ENCODE measurements at regions not wholly inside any gene's neighbourhood (a gene's known extent, or its start where the extent isn't known, plus 50 kb on each side); places are given as distances from the start of the nearest gene placed in this dataset.
"Not testable (repeated sequence)": the region's sequence is repeated elsewhere in the genome, so short reads cannot be mapped to it uniquely, and the experiment has no call there.

GRCh38 chrX:77298790-77299189 lies 148.4 kb upstream of the FGF16 start:
- Histone ChIP-seq H3K36me3 (ENCODE audit: insufficient read depth, insufficient read length, low read length) (no peaks in the 10 kb centered on the region), H3K4me3 (ENCODE audit: insufficient read length, low read depth) (no peak overlapping the region), H3K4me1 (ENCODE audit: insufficient read depth, insufficient read length) (no peaks in the 10 kb centered on the region), H3K9ac (ENCODE audit: insufficient read length, low read depth) (no peak overlapping the region), H3K9me3 (ENCODE audit: insufficient read depth, low read length) (peaks cover 8% of the 10 kb centered on the region; the same call in 1 of the 2 replicates), H3K27me3 (ENCODE audit: insufficient read depth, insufficient read length) (no peaks in the 10 kb centered on the region)
- TF ChIP-seq SUZ12 (IDR thresholded peaks at IDR 0.05; ENCODE audit: extremely low read depth, insufficient read depth, insufficient read length) (no peak), YY1 (IDR thresholded peaks at IDR 0.05; ENCODE audit: insufficient read depth, insufficient read length) (no peak), ZNF274 (IDR thresholded peaks at IDR 0.05; ENCODE audit: low read depth, low read length) (no peak)
- no peak for DNase-seq (ENCODE audit: low read depth, low spot score)

GRCh38 chrX:77299549-77299948 lies 147.6 kb upstream of the FGF16 start:
- TF ChIP-seq YY1 (IDR thresholded peaks at IDR 0.05; ENCODE audit: insufficient read depth, insufficient read length) (no peak), ZNF274 (IDR thresholded peaks at IDR 0.05; ENCODE audit: low read depth, low read length) (no peak), SUZ12 (IDR thresholded peaks at IDR 0.05; ENCODE audit: extremely low read depth, insufficient read depth, insufficient read length) (no peak)
- no peaks in the 10 kb centered on the region for H3K36me3 ChIP-seq (ENCODE audit: insufficient read depth, insufficient read length, low read length)
- peaks cover 2% of the 10 kb centered on the region; the same call in 1 of the 2 replicates for H3K9me3 ChIP-seq (ENCODE audit: insufficient read depth, low read length)
- no peak overlapping the region for H3K9ac ChIP-seq (ENCODE audit: insufficient read length, low read depth)
- H3K4me1 ChIP-seq (ENCODE audit: insufficient read depth, insufficient read length), result no peaks in the 10 kb centered on the region
- no peaks in the 10 kb centered on the region for H3K27me3 ChIP-seq (ENCODE audit: insufficient read depth, insufficient read length)
- no peak overlapping the region for H3K4me3 ChIP-seq (ENCODE audit: insufficient read length, low read depth)
- no peak for DNase-seq (ENCODE audit: low read depth, low spot score)

GRCh38 chrX:77342004-77342403 lies 105.2 kb upstream of the FGF16 start:
- DNase-seq (ENCODE audit: low read depth, low spot score), result no peak
- H3K27me3 ChIP-seq (ENCODE audit: insufficient read depth, insufficient read length), result no peaks in the 10 kb centered on the region
- H3K4me3 ChIP-seq (ENCODE audit: insufficient read length, low read depth), result no peak overlapping the region
- H3K36me3 ChIP-seq (ENCODE audit: insufficient read depth, insufficient read length, low read length), result no peaks in the 10 kb centered on the region
- H3K9ac ChIP-seq (ENCODE audit: insufficient read length, low read depth), result no peak overlapping the region
- H3K4me1 ChIP-seq (ENCODE audit: insufficient read depth, insufficient read length), result no peaks in the 10 kb centered on the region
- TF ChIP-seq SUZ12 (IDR thresholded peaks at IDR 0.05; ENCODE audit: extremely low read depth, insufficient read depth, insufficient read length), result no peak
- TF ChIP-seq ZNF274 (IDR thresholded peaks at IDR 0.05; ENCODE audit: low read depth, low read length), result no peak
- no peak for TF ChIP-seq YY1 (IDR thresholded peaks at IDR 0.05; ENCODE audit: insufficient read depth, insufficient read length)
- no peaks in the 10 kb centered on the region for H3K9me3 ChIP-seq (ENCODE audit: insufficient read depth, low read length)

- Histone ChIP-seq H3K4me1 (ENCODE audit: insufficient read depth, insufficient read length) (no peaks in the 10 kb centered on the region), H3K27me3 (ENCODE audit: insufficient read depth, insufficient read length) (no peaks in the 10 kb centered on the region), H3K4me3 (ENCODE audit: insufficient read length, low read depth) (no peak overlapping the region), H3K9ac (ENCODE audit: insufficient read length, low read depth) (no peak overlapping the region), H3K36me3 (ENCODE audit: insufficient read depth, insufficient read length, low read length) (no peaks in the 10 kb centered on the region), H3K9me3 (ENCODE audit: insufficient read depth, low read length) (no peaks in the 10 kb centered on the region)
- TF ChIP-seq YY1 (IDR thresholded peaks at IDR 0.05; ENCODE audit: insufficient read depth, insufficient read length) (no peak), ZNF274 (IDR thresholded peaks at IDR 0.05; ENCODE audit: low read depth, low read length) (no peak), SUZ12 (IDR thresholded peaks at IDR 0.05; ENCODE audit: extremely low read depth, insufficient read depth, insufficient read length) (no peak)
- DNase-seq (ENCODE audit: low read depth, low spot score), result no peak
Observed at GRCh38 chrX:77346859-77347258, 100.3 kb upstream of the FGF16 start.

GRCh38 chrX:77347572-77347971 lies 99.6 kb upstream of the FGF16 start:
- Histone ChIP-seq H3K9me3 (ENCODE audit: insufficient read depth, low read length) (no peaks in the 10 kb centered on the region), H3K27me3 (ENCODE audit: insufficient read depth, insufficient read length) (no peaks in the 10 kb centered on the region), H3K4me3 (ENCODE audit: insufficient read length, low read depth) (no peak overlapping the region), H3K9ac (ENCODE audit: insufficient read length, low read depth) (no peak overlapping the region), H3K4me1 (ENCODE audit: insufficient read depth, insufficient read length) (no peaks in the 10 kb centered on the region), H3K36me3 (ENCODE audit: insufficient read depth, insufficient read length, low read length) (no peaks in the 10 kb centered on the region)
- TF ChIP-seq YY1 (IDR thresholded peaks at IDR 0.05; ENCODE audit: insufficient read depth, insufficient read length) (no peak), ZNF274 (IDR thresholded peaks at IDR 0.05; ENCODE audit: low read depth, low read length) (no peak), SUZ12 (IDR thresholded peaks at IDR 0.05; ENCODE audit: extremely low read depth, insufficient read depth, insufficient read length) (no peak)
- DNase-seq (ENCODE audit: low read depth, low spot score), result no peak

GRCh38 chrX:77389891-77390290 lies 57.3 kb upstream of the FGF16 start:
- Histone ChIP-seq H3K9me3 (ENCODE audit: insufficient read depth, low read length) (no peaks in the 10 kb centered on the region), H3K27me3 (ENCODE audit: insufficient read depth, insufficient read length) (no peaks in the 10 kb centered on the region), H3K9ac (ENCODE audit: insufficient read length, low read depth) (no peak overlapping the region), H3K4me3 (ENCODE audit: insufficient read length, low read depth) (no peak overlapping the region), H3K36me3 (ENCODE audit: insufficient read depth, insufficient read length, low read length) (no peaks in the 10 kb centered on the region), H3K4me1 (ENCODE audit: insufficient read depth, insufficient read length) (no peaks in the 10 kb centered on the region)
- no peak for DNase-seq (ENCODE audit: low read depth, low spot score)
- TF ChIP-seq SUZ12 (IDR thresholded peaks at IDR 0.05; ENCODE audit: extremely low read depth, insufficient read depth, insufficient read length) (no peak), YY1 (IDR thresholded peaks at IDR 0.05; ENCODE audit: insufficient read depth, insufficient read length) (no peak), ZNF274 (IDR thresholded peaks at IDR 0.05; ENCODE audit: low read depth, low read length) (no peak)

GRCh38 chrX:77390365-77390764 lies 56.8 kb upstream of the FGF16 start:
- not testable (repeated sequence) for H3K9me3 ChIP-seq (ENCODE audit: insufficient read depth, low read length); H3K9ac ChIP-seq (ENCODE audit: insufficient read length, low read depth); H3K4me1 ChIP-seq (ENCODE audit: insufficient read depth, insufficient read length); H3K27me3 ChIP-seq (ENCODE audit: insufficient read depth, insufficient read length); H3K36me3 ChIP-seq (ENCODE audit: insufficient read depth, insufficient read length, low read length); H3K4me3 ChIP-seq (ENCODE audit: insufficient read length, low read depth)
- DNase-seq (ENCODE audit: low read depth, low spot score), result peak; percentile 22

GRCh38 chrX:77396781-77397180 lies 50.4 kb upstream of the FGF16 start:
- Histone ChIP-seq H3K4me3 (ENCODE audit: insufficient read length, low read depth) (no peak overlapping the region), H3K27me3 (ENCODE audit: insufficient read depth, insufficient read length) (no peaks in the 10 kb centered on the region), H3K36me3 (ENCODE audit: insufficient read depth, insufficient read length, low read length) (no peaks in the 10 kb centered on the region), H3K9ac (ENCODE audit: insufficient read length, low read depth) (no peak overlapping the region), H3K4me1 (ENCODE audit: insufficient read depth, insufficient read length) (no peaks in the 10 kb centered on the region), H3K9me3 (ENCODE audit: insufficient read depth, low read length) (no peaks in the 10 kb centered on the region)
- no peak for DNase-seq (ENCODE audit: low read depth, low spot score)
- TF ChIP-seq YY1 (IDR thresholded peaks at IDR 0.05; ENCODE audit: insufficient read depth, insufficient read length) (no peak), SUZ12 (IDR thresholded peaks at IDR 0.05; ENCODE audit: extremely low read depth, insufficient read depth, insufficient read length) (no peak), ZNF274 (IDR thresholded peaks at IDR 0.05; ENCODE audit: low read depth, low read length) (no peak)

Data from NT2/D1 (cell line).